ENCODE measurements at regions not wholly inside any gene's neighbourhood (a gene's known extent, or its start where the extent isn't known, plus 50 kb on each side); places are given as distances from the start of the nearest gene placed in this dataset.

GRCh38 chr14:78075033-78075432 lies 95.1 kb upstream of the NRXN3 start:
- TF ChIP-seq, protein P1, sequence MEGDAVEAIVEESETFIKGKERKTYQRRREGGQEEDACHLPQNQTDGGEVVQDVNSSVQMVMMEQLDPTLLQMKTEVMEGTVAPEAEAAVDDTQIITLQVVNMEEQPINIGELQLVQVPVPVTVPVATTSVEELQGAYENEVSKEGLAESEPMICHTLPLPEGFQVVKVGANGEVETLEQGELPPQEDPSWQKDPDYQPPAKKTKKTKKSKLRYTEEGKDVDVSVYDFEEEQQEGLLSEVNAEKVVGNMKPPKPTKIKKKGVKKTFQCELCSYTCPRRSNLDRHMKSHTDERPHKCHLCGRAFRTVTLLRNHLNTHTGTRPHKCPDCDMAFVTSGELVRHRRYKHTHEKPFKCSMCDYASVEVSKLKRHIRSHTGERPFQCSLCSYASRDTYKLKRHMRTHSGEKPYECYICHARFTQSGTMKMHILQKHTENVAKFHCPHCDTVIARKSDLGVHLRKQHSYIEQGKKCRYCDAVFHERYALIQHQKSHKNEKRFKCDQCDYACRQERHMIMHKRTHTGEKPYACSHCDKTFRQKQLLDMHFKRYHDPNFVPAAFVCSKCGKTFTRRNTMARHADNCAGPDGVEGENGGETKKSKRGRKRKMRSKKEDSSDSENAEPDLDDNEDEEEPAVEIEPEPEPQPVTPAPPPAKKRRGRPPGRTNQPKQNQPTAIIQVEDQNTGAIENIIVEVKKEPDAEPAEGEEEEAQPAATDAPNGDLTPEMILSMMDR (IDR thresholded peaks at IDR 0.05), result no peak
- TF ChIP-seq POLR2AphosphoS5 (IDR thresholded peaks at IDR 0.05), result no peak
